ENCODE measurements at regions not wholly inside any gene's neighbourhood (a gene's known extent, or its start where the extent isn't known, plus 50 kb on each side); places are given as distances from the start of the nearest gene placed in this dataset.

GRCh38 chr14:42918615-42919014, 1311.9 kb downstream of the LRFN5 start:
- no peak for TF ChIP-seq CTCF (IDR thresholded peaks at IDR 0.05; ENCODE audit: insufficient read depth, low read depth, low read length)
- DNase-seq (ENCODE audit: low read depth) = no peak
- H3K4me3 ChIP-seq (ENCODE audit: low read depth, low read length) = no peak overlapping the region

- peak; percentile 1 for DNase-seq (ENCODE audit: low read depth)
- no peak overlapping the region for H3K4me3 ChIP-seq (ENCODE audit: low read depth, low read length)
- no peak for TF ChIP-seq CTCF (IDR thresholded peaks at IDR 0.05; ENCODE audit: insufficient read depth, low read depth, low read length)
These were observed 1305.0 kb downstream of the LRFN5 start for GRCh38 chr14:42911642-42912041.

- TF ChIP-seq CTCF (IDR thresholded peaks at IDR 0.05; ENCODE audit: insufficient read depth, low read depth, low read length) = no peak
- DNase-seq (ENCODE audit: low read depth) = no peak
- H3K4me3 ChIP-seq (ENCODE audit: low read depth, low read length) = no peak overlapping the region
These were observed 1303.0 kb downstream of the LRFN5 start for GRCh38 chr14:42909659-42910058.

GRCh38 chr14:42893183-42893582, 1286.5 kb downstream of the LRFN5 start:
- TF ChIP-seq CTCF (IDR thresholded peaks at IDR 0.05; ENCODE audit: insufficient read depth, low read depth, low read length) = no peak
- no peak for DNase-seq (ENCODE audit: low read depth)
- no peak overlapping the region for H3K4me3 ChIP-seq (ENCODE audit: low read depth, low read length)

GRCh38 chr14:42884100-42884499, 1277.4 kb downstream of the LRFN5 start:
- peak; percentile 72 for DNase-seq (ENCODE audit: low read depth)
- H3K4me3 ChIP-seq (ENCODE audit: low read depth, low read length) = no peak overlapping the region
- no peak for TF ChIP-seq CTCF (IDR thresholded peaks at IDR 0.05; ENCODE audit: insufficient read depth, low read depth, low read length)

- no peak for DNase-seq (ENCODE audit: low read depth)
- H3K4me3 ChIP-seq (ENCODE audit: low read depth, low read length) = no peak overlapping the region
- no peak for TF ChIP-seq CTCF (IDR thresholded peaks at IDR 0.05; ENCODE audit: insufficient read depth, low read depth, low read length)
These were observed 1271.0 kb downstream of the LRFN5 start for GRCh38 chr14:42877716-42878115.

- DNase-seq (ENCODE audit: low read depth) = no peak
- no peak for TF ChIP-seq CTCF (IDR thresholded peaks at IDR 0.05; ENCODE audit: insufficient read depth, low read depth, low read length)
- H3K4me3 ChIP-seq (ENCODE audit: low read depth, low read length) = no peak overlapping the region
These were observed 1266.1 kb downstream of the LRFN5 start for GRCh38 chr14:42872786-42873185.

Data from fibroblast of villous mesenchyme (primary cell).